GM12878 (cell line): ENCODE measurements at regions not wholly inside any gene's neighbourhood (a gene's known extent, or its start where the extent isn't known, plus 50 kb on each side); places are given as distances from the start of the nearest gene placed in this dataset.

Source experiments
- ATAC-seq: fragments of 200-7000 bp; cut with Tn5 transposase; 3 replicates; pipeline ENCODE4 v1.9.1; 2020; ENCODE audit warnings: mild to moderate bottlenecking, moderate library complexity
- BruUV-seq: library from RNA; stranded (reverse); fragments of 400-500 nt; replicated peaks from 2 replicates; lab custom pipeline; 2021; lab: Mats Ljungman, UMichigan
- CTCF ChIA-PET: fragments of 300-600 bp; sonication (Branson Sonifier 250); formaldehyde crosslinking; extraction: SDS; loops from one replicate; lab custom pipeline; 2021; ENCODE audit warnings: inconsistent platforms; lab: Yijun Ruan, JAX
- POLR2A ChIA-PET: fragments of 350-600 bp; formaldehyde crosslinking; extraction: SDS; loops from one replicate; lab custom pipeline; 2021; ENCODE audit warnings: inconsistent platforms; lab: Charles Lee
- RAD21 ChIA-PET: fragments of 300-600 bp; sonication (Branson Sonifier 250); formaldehyde crosslinking; loops from one replicate; lab custom pipeline; 2023; ENCODE audit warnings: antibody characterized with exemption; ENCODE audit not compliant: unreplicated experiment; lab: Charles Lee
- SMC1A ChIA-PET: fragments of 300-600 bp; sonication (Branson Sonifier 250); formaldehyde crosslinking; loops from one replicate; lab custom pipeline; 2023; ENCODE audit not compliant: unreplicated experiment, uncharacterized antibody; lab: Charles Lee
- DNase-seq: peaks from one replicate; pipeline ENCODE4 v3.0.0-alpha.2; 2011; ENCODE audit warnings: low read depth, low spot score
- FAIRE-seq: peaks from 3 replicates; lab custom pipeline; 2011; peaks lifted over from hg19 to GRCh38; lab: Jason Lieb, UNC
- H2AFZ ChIP-seq: 2 replicates; pipeline ENCODE4 v1.6.0; 2011; ENCODE audit warnings: low read depth, low read length, control low read depth; ENCODE audit not compliant: control insufficient read depth
- H3K27ac ChIP-seq: 2 replicates; pipeline ENCODE4 v1.5.1; 2011; ENCODE audit warnings: control low read depth; ENCODE audit not compliant: control insufficient read depth, insufficient read depth
- H3K27me3 ChIP-seq, 2 experiments: replicated peaks in 1 of 2; 2 replicates each; pipeline versions ENCODE4 v1.6.0 to v1.6.1; 2011; ENCODE audit warnings: low read length in 1 of 2; ENCODE audit not compliant: control insufficient read depth in 2 of 2, insufficient read depth in 2 of 2
- H3K36me3 ChIP-seq, 2 experiments: 2 replicates each; pipeline ENCODE4 v1.5.1; 2011; ENCODE audit warnings: low read length in 1 of 2; ENCODE audit not compliant: control insufficient read depth in 2 of 2, insufficient read depth in 2 of 2
- H3K4me1 ChIP-seq: 2 replicates; pipeline ENCODE4 v1.6.1; 2011; ENCODE audit warnings: mild to moderate bottlenecking, low read length, moderate library complexity, mixed read lengths; ENCODE audit not compliant: control insufficient read depth, insufficient read depth
- H3K4me2 ChIP-seq: 2 replicates; pipeline ENCODE4 v1.6.0; 2011; ENCODE audit warnings: control low read depth; ENCODE audit not compliant: control insufficient read depth, insufficient read depth
- H3K4me3 ChIP-seq: fragments of 200-600 bp; sonication (generic); 2 replicates; pipeline ENCODE4 v1.5.1; 2016
- H3K79me2 ChIP-seq: 2 replicates; pipeline ENCODE4 v1.6.0; 2011; ENCODE audit warnings: low read length; ENCODE audit not compliant: control insufficient read depth, insufficient read depth
- H3K9ac ChIP-seq: 2 replicates; pipeline ENCODE4 v1.8.0; 2011; ENCODE audit warnings: low read length, control low read depth, mixed read lengths; ENCODE audit not compliant: control insufficient read depth, insufficient read depth
- H3K9me3 ChIP-seq: replicated peaks from 3 replicates; pipeline ENCODE4 v1.5.1; 2011; ENCODE audit warnings: mild to moderate bottlenecking, low read length; ENCODE audit not compliant: control insufficient read depth, insufficient read depth
- H4K20me1 ChIP-seq: 2 replicates; pipeline ENCODE4 v1.6.0; 2011; ENCODE audit not compliant: control insufficient read depth, insufficient read depth
- EED ChIP-seq: sonication (generic); IDR thresholded peaks from 2 replicates; pipeline ENCODE4 v1.6.1; 2016; ENCODE audit warnings: antibody characterized with exemption, low read depth
- JUNB ChIP-seq: IDR thresholded peaks from 2 replicates; pipeline ENCODE4 v1.6.1; 2016; ENCODE audit warnings: antibody characterized with exemption, mild to moderate bottlenecking
- MEF2A ChIP-seq: IDR thresholded peaks from 2 replicates; pipeline ENCODE4 v1.6.1; 2011; ENCODE audit warnings: low read depth, mild to moderate bottlenecking, low read length, moderate library complexity; ENCODE audit not compliant: insufficient read depth
- NR2C2 ChIP-seq: IDR thresholded peaks from 2 replicates; pipeline ENCODE4 v1.6.1; 2011; ENCODE audit warnings: borderline replicate concordance, low read depth; ENCODE audit not compliant: control insufficient read depth, insufficient read length
- POLR2AphosphoS5 ChIP-seq: IDR thresholded peaks from 2 replicates; pipeline ENCODE4 v1.6.1; 2011; ENCODE audit warnings: mild to moderate bottlenecking, low read length, inconsistent platforms
- RUNX3 ChIP-seq: IDR thresholded peaks from 2 replicates; pipeline ENCODE4 v1.6.1; 2012; ENCODE audit warnings: low read length, inconsistent platforms
- in situ Hi-C: fragments of 300-500 bp; cut with MboI; formaldehyde crosslinking; loops from 9 replicates; pipeline ENCODE4 v1.14.3; 2018; ENCODE audit warnings: mixed read lengths
- intact Hi-C: fragments of 100-400 bp; cut with micrococcal nuclease; formaldehyde crosslinking; loops from one replicate; pipeline ENCODE4 v1.14.2; 2022; ENCODE audit not compliant: unreplicated experiment
- TF ChIP-seq, protein P1 (sequence below): fragments of 450-650 bp; IDR thresholded peaks from 2 replicates; pipeline ENCODE4 v1.6.1; 2016; ENCODE audit warnings: mild to moderate bottlenecking
- TF ChIP-seq, protein P2 (sequence below): fragments of 450-650 bp; formaldehyde crosslinking; IDR thresholded peaks from 2 replicates; pipeline ENCODE4 v1.4.0; 2020; ENCODE audit warnings: mild to moderate bottlenecking, moderate library complexity
- TF ChIP-seq, protein P3 (sequence below): fragments of 450-650 bp; IDR thresholded peaks from 2 replicates; pipeline ENCODE4 v1.6.1; 2017; ENCODE audit warnings: borderline replicate concordance

DNA sequence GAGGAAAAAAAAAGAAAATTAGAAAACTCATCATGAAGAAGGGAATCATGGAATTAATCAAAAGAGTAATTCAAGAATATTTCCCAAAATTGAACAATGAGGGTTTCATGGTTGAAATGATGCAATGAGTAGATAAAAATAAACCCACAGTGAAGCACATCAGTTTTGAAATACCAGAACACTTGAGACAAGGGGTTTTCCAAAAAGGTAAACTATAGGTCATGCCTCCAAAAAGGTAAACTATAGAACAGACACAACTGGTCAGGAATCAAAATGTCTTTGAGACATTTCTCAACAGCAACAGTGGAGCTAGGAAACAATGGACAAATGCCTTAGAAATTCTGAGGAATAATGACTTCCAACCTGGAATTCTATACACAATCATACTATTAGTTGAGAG, 60.2 kb upstream of the PCSK5 start:
- in situ Hi-C loops (no loop called here), intact Hi-C loops (no loop called here)
- FAIRE-seq (no peak), DNase-seq (no peak), ATAC-seq (peak; percentile 77)
- CTCF ChIA-PET = interaction anchor here (1.4 kb wide), 2 partner anchors 26 to 30 kb away, joined by 3 read pairs; no protein-coding TSS in a partner anchor
- H4K20me1 ChIP-seq = no peaks in the 10 kb centered on the region
- BruUV-seq = no TSS peak
- no peaks in the 10 kb centered on the region for H3K4me1 ChIP-seq
- no peak overlapping the region for H3K27ac ChIP-seq
- SMC1A ChIA-PET = no interaction called here
- H3K9ac ChIP-seq = no peak overlapping the region
- H3K27me3 ChIP-seq = no peaks in the 10 kb centered on the region
- no peaks in the 10 kb centered on the region for H3K36me3 ChIP-seq
- no peak overlapping the region for H3K4me2 ChIP-seq
- no peaks in the 10 kb centered on the region for H3K9me3 ChIP-seq
- H3K79me2 ChIP-seq = no peaks in the 10 kb centered on the region
- H2AFZ ChIP-seq = no peak overlapping the region
- RAD21 ChIA-PET = no interaction called here
- POLR2A ChIA-PET = no interaction called here
- H3K4me3 ChIP-seq = no peak overlapping the region
- TF ChIP-seq NR2C2 (no peak), JUNB (peak; percentile 41; the same call in 1 of the 2 replicates), RUNX3 (peak; percentile 33; the same call in 1 of the 2 replicates), MEF2A (0 out of 2 replicates have a peak, but pooled peaks have one; percentile 44), EED (peak; percentile 45; the same call in 1 of the 2 replicates), POLR2AphosphoS5 (no peak)
- TF ChIP-seq, protein P1, sequence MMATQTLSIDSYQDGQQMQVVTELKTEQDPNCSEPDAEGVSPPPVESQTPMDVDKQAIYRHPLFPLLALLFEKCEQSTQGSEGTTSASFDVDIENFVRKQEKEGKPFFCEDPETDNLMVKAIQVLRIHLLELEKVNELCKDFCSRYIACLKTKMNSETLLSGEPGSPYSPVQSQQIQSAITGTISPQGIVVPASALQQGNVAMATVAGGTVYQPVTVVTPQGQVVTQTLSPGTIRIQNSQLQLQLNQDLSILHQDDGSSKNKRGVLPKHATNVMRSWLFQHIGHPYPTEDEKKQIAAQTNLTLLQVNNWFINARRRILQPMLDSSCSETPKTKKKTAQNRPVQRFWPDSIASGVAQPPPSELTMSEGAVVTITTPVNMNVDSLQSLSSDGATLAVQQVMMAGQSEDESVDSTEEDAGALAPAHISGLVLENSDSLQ = no peak

DNA sequence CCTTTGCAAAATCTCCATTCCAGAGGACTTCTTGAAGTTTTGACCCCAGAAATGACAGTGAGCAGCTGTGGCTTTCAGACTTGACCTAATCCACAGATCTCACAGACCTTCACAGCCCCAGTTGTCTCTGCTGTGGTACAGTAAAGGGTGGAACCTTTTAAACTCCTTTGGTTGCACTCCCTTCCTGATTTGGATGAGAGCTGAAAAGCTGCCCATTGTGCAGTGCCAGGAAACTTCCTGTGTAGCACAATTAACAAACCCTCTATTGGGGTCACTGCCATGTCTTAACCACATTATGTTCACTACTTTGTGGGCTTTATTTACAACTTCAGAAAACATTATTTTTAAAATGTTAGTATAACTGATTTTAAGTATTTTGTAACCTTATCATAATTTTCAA, 56.7 kb upstream of the PCSK5 start:
- Histone ChIP-seq H4K20me1 (no peaks in the 10 kb centered on the region), H3K27me3 (no peaks in the 10 kb centered on the region), H3K27ac (no peak overlapping the region), H3K9ac (no peak overlapping the region), H3K4me1 (no peaks in the 10 kb centered on the region), H3K9me3 (no peaks in the 10 kb centered on the region), H3K79me2 (no peaks in the 10 kb centered on the region), H3K4me2 (no peak overlapping the region), H2AFZ (no peak overlapping the region), H3K36me3 (no peaks in the 10 kb centered on the region), H3K4me3 (no peak overlapping the region)
- ChIA-PET POLR2A (no interaction called here), RAD21 (no interaction called here), SMC1A (no interaction called here), CTCF (no interaction called here)
- ATAC-seq (no peak), DNase-seq (no peak), FAIRE-seq (no peak)
- no TSS peak for BruUV-seq
- intact Hi-C loops (no loop called here), in situ Hi-C loops (no loop called here)
- TF ChIP-seq, protein P2, sequence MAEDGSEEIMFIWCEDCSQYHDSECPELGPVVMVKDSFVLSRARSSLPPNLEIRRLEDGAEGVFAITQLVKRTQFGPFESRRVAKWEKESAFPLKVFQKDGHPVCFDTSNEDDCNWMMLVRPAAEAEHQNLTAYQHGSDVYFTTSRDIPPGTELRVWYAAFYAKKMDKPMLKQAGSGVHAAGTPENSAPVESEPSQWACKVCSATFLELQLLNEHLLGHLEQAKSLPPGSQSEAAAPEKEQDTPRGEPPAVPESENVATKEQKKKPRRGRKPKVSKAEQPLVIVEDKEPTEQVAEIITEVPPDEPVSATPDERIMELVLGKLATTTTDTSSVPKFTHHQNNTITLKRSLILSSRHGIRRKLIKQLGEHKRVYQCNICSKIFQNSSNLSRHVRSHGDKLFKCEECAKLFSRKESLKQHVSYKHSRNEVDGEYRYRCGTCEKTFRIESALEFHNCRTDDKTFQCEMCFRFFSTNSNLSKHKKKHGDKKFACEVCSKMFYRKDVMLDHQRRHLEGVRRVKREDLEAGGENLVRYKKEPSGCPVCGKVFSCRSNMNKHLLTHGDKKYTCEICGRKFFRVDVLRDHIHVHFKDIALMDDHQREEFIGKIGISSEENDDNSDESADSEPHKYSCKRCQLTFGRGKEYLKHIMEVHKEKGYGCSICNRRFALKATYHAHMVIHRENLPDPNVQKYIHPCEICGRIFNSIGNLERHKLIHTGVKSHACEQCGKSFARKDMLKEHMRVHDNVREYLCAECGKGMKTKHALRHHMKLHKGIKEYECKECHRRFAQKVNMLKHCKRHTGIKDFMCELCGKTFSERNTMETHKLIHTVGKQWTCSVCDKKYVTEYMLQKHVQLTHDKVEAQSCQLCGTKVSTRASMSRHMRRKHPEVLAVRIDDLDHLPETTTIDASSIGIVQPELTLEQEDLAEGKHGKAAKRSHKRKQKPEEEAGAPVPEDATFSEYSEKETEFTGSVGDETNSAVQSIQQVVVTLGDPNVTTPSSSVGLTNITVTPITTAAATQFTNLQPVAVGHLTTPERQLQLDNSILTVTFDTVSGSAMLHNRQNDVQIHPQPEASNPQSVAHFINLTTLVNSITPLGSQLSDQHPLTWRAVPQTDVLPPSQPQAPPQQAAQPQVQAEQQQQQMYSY (CRISPR knock-in tag) = no peak
- TF ChIP-seq, protein P3, sequence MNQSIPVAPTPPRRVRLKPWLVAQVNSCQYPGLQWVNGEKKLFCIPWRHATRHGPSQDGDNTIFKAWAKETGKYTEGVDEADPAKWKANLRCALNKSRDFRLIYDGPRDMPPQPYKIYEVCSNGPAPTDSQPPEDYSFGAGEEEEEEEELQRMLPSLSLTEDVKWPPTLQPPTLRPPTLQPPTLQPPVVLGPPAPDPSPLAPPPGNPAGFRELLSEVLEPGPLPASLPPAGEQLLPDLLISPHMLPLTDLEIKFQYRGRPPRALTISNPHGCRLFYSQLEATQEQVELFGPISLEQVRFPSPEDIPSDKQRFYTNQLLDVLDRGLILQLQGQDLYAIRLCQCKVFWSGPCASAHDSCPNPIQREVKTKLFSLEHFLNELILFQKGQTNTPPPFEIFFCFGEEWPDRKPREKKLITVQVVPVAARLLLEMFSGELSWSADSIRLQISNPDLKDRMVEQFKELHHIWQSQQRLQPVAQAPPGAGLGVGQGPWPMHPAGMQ = no peak
